ENCODE measurements at regions not wholly inside any gene's neighbourhood (a gene's known extent, or its start where the extent isn't known, plus 50 kb on each side); places are given as distances from the start of the nearest gene placed in this dataset.
"Not testable (repeated sequence)": the region's sequence is repeated elsewhere in the genome, so short reads cannot be mapped to it uniquely, and the experiment has no call there.

- H2AFZ ChIP-seq (ENCODE audit: low read depth, low read length); intact Hi-C loops (cut with micrococcal nuclease); H4K20me1 ChIP-seq (replicated peaks; ENCODE audit: control insufficient read depth, insufficient read depth, low read length); H3K36me3 ChIP-seq (ENCODE audit: control insufficient read depth, insufficient read depth, low read length); CTCF ChIA-PET (ENCODE audit: low intra/inter-chr PET ratio); H3K79me2 ChIP-seq (ENCODE audit: control insufficient read depth, insufficient read depth, low read length); FAIRE-seq; in situ Hi-C loops (cut with MboI); H3K9ac ChIP-seq (ENCODE audit: insufficient read depth in 1 of 2, low read depth in 2 of 2, low read length in 2 of 2); BruUV-seq (replicated peaks); H3K9me3 ChIP-seq (replicated peaks; ENCODE audit: control insufficient read depth, insufficient read depth, low read depth, low read length); DNase-seq (ENCODE audit: extremely low read depth in 1 of 4, low spot score in 3 of 4); POLR2A ChIA-PET; H3K4me2 ChIP-seq (ENCODE audit: insufficient read depth, low read length); H3K4me1 ChIP-seq (replicated peaks in 1 of 2; ENCODE audit: control insufficient read depth in 2 of 2, insufficient read depth in 2 of 2, low read length in 2 of 2); H3K4me3 ChIP-seq; H3K27ac ChIP-seq (ENCODE audit: extremely low read depth, low read depth, low read length); ATAC-seq; H3K9me1 ChIP-seq (ENCODE audit: control insufficient read depth, insufficient read depth, low read length); H3K27me3 ChIP-seq (ENCODE audit: control insufficient read depth in 2 of 2, insufficient read depth in 2 of 2, low read length in 2 of 2): not testable (repeated sequence)
- WGBS (ENCODE audit: insufficient coverage, low coverage, missing lambda C conversion rate) = no CpG with 5 or more reads among the region's 2 CpGs
- peak; percentile 83 for TF ChIP-seq ZNF146 (CRISPR knock-in tag; IDR thresholded peaks at IDR 0.05; ENCODE audit: unreplicated experiment)
Measured at GRCh38 chr9:111735344-111735743, 59.4 kb downstream of the SHOC1 start.

- no peak for DNase-seq (ENCODE audit: extremely low read depth in 1 of 4, low spot score in 3 of 4)
- Histone ChIP-seq H3K9me3 (replicated peaks; ENCODE audit: control insufficient read depth, insufficient read depth, low read depth, low read length) (0 out of 2 replicates have a peak, but pooled peaks cover 1% of the 10 kb centered on the region), H3K4me1 (replicated peaks in 1 of 2; ENCODE audit: control insufficient read depth in 2 of 2, insufficient read depth in 2 of 2, low read length in 2 of 2) (no peaks in the 10 kb centered on the region), H4K20me1 (replicated peaks; ENCODE audit: control insufficient read depth, insufficient read depth, low read length) (no peaks in the 10 kb centered on the region), H3K9ac (ENCODE audit: insufficient read depth in 1 of 2, low read depth in 2 of 2, low read length in 2 of 2) (no peak overlapping the region), H3K9me1 (ENCODE audit: control insufficient read depth, insufficient read depth, low read length) (no peaks in the 10 kb centered on the region), H3K36me3 (ENCODE audit: control insufficient read depth, insufficient read depth, low read length) (no peaks in the 10 kb centered on the region), H3K4me3 (no peak overlapping the region), H3K27me3 (ENCODE audit: control insufficient read depth in 2 of 2, insufficient read depth in 2 of 2, low read length in 2 of 2) (no peaks in the 10 kb centered on the region), H2AFZ (ENCODE audit: low read depth, low read length) (no peak overlapping the region), H3K79me2 (ENCODE audit: control insufficient read depth, insufficient read depth, low read length) (no peaks in the 10 kb centered on the region), H3K27ac (ENCODE audit: extremely low read depth, low read depth, low read length) (no peak overlapping the region), H3K4me2 (ENCODE audit: insufficient read depth, low read length) (no peak overlapping the region)
- BruUV-seq (replicated peaks) = no TSS peak
- ChIA-PET POLR2A (no interaction called here), CTCF (ENCODE audit: low intra/inter-chr PET ratio) (no interaction called here)
- in situ Hi-C loops (cut with MboI) = no loop called here
- ATAC-seq = no peak
- no peak for FAIRE-seq
- intact Hi-C loops (cut with micrococcal nuclease) = no loop called here
- no peak for TF ChIP-seq KDM4B (IDR thresholded peaks at IDR 0.05; ENCODE audit: borderline replicate concordance in 2 of 2, low read depth in 1 of 2)
- no peak for TF ChIP-seq ATF6 (CRISPR knock-in tag; IDR thresholded peaks at IDR 0.05)
- TF ChIP-seq ZBTB34 (CRISPR knock-in tag; IDR thresholded peaks at IDR 0.05) = no peak
- TF ChIP-seq HDGF (IDR thresholded peaks at IDR 0.05) = no peak
Measured at GRCh38 chr9:111731928-111732327, 62.8 kb downstream of the SHOC1 start.
